GM18517 (cell line): ENCODE measurements at regions not wholly inside any gene's neighbourhood (a gene's known extent, or its start where the extent isn't known, plus 50 kb on each side); places are given as distances from the start of the nearest gene placed in this dataset.
"Not testable (repeated sequence)": the region's sequence is repeated elsewhere in the genome, so short reads cannot be mapped to it uniquely, and the experiment has no call there.

Experiments used
- ATAC-seq: cut with Tn5 transposase; IDR thresholded peaks from one replicate; pipeline ENCODE4 v1.9.1; 2021; ENCODE audit warnings: mild to moderate bottlenecking, moderate library complexity; ENCODE audit not compliant: unreplicated experiment

DNA sequence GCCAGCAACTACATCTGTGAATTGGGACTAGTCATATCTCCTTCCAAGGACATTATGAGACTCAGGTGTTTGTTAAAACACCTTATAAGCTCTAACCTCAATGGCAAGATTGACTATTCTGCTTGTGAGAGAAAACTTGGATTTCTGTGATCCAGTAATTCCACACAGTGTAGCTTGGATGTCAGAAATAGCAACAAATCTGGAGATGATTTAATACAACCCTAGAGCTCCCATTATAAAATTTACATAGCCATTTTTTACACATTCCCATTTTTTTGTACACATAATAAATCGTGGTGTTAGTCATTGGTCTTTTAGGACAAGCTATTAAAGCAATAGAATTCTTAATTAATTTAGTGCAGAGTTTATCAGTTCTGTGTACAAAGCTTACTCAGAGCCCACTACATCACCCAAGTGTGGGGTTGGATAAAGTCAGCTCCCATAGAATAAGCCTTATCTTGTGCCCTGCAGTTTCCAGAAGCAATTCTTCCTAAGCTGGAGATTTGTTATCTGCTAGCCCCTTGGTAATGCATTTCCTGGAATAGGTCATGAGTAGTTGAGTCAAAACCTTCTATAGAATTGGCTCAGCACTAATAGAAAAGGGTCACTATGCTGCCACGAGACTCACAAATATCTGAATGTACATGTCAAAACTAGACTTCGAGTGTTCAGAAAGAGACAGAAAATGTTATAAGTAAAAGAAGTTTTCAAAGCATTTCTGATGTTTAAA, 434.0 kb upstream of the RUNX1 start:
- no peak for ATAC-seq

DNA sequence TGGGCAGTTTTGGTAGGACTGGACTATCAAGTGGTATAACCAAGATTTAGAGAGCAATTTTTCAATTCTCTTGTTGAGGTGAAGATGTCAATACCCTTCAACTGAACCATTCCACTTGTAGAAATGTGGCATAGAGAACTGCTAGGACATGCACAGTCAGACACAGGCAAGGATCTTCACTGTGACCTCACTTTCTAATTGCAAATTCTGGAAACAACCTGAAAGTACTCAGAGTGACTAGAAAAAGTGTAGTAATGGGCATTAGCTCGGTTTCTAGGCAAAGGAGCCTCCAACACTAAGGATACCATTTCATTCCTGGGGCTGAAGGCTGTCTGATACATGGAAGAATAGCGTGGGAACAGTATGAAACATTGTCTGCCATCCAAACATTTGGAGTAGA, 433.0 kb upstream of the RUNX1 start:
- ATAC-seq: no peak

DNA sequence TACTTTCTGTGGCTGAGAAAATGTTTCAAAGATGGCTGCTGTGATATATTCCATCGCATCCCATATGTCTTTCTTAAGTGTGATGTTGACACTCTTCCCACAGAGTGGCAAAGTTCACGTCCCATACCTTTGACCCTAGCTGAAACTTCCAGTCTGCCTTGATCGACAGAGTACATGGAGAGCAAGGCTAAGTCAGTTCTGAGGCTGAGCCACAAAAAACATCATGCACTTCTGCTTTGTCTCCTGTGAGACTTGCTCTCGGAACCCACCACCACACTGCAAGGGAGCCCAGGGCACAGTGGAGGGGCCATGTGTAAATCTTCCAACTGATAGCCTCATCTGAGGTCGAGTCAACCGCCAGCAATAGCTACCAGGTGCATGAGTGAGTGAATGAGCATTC, 431.9 kb upstream of the RUNX1 start:
- ATAC-seq: no peak

DNA sequence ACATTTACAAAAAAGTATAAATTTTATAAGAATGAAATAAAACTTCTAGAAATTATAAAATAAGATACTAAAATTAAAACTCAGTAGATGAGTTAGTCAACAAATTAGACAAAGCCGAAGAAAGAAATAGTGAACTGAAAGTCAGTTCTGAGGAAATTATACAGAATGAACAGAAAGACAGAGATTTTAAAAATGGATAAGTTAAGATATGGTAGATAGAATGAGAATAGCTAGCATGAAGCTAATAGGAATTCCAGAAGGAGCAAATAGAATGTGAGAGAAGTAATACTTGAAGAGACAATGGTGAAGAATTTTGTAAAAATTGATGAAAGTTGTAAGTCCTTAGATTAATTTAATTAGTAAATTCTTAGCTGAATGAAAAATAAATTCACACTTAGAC, 430.4 kb upstream of the RUNX1 start:
- ATAC-seq: no peak

DNA sequence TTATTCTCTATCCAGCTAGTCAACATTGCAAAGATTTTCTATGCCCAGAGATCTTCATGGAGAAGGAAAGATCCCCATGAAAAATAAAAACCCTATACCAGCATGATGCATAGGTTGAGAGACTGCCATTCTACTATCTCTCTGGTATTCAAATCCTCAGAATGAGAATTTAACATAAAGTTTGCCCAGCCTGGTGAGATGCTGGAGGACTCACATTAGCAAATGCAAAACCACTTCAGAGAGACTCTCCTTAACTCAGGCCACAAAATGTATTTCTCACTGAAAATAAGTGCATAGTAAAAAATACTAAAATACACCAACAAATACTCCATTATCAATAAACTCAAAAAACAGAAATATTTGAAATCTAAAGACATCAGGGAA, 430.0 kb upstream of the RUNX1 start:
- ATAC-seq: no peak

DNA sequence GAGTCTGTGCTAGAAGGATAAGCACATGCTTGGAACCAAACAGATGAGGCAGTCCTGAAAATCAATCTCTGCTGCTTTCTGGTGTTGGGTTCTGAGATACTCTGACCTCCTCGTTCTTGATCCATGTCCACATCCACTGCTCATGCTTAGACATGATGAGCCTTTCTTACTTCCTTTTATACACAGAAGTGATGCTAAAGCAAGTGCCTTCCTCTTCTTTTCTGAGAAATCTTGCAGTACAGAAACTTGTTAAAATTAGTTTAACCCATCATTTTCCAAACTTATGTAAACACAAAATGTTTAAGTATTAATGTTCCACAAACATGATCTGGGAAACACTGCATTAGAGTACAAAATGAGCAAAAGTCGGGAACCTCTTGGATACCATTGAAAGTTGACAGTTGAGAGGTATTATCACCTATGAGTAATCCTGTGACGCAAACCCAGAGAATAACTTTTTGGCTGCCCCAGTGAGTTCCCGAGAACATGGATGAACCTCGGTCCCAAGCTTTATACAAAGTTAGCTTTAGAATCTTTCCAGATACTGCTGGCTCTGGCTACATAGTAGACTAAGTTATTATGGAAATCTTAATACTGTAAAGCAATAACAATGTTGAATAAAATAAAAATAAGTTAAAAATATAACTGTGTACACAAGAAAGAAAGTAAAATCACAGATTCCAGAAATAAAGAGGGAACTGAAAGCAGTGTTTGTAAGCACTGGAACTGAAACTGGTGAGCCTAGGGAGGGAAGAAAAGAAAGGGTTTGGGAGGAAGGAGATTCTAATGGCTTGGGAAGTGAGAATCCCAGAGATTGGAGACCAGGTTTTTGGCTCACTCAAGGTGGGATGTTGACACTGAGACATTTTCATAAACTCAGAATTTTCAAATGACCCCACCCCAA, 429.3 kb upstream of the RUNX1 start:
- ATAC-seq: no peak

DNA sequence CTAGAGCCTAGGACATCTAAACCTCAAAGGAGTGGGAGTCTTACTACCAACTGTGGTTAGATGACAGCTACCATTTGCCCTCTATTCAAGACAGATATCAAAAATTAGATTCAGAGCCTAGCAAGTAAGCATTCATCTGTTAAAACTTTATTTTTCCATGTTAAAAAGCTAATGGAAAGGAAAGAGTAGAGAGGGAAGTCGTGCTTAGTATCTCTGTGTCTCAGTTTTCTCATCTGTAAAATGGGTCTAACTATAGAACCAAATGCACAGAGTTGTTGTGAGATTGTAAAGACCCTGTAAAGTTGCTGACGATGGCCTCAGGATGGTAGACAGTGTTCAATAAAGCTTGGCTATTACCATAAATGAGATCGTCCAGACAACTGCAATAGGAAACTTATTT, 428.5 kb upstream of the RUNX1 start:
- no peak for ATAC-seq

DNA sequence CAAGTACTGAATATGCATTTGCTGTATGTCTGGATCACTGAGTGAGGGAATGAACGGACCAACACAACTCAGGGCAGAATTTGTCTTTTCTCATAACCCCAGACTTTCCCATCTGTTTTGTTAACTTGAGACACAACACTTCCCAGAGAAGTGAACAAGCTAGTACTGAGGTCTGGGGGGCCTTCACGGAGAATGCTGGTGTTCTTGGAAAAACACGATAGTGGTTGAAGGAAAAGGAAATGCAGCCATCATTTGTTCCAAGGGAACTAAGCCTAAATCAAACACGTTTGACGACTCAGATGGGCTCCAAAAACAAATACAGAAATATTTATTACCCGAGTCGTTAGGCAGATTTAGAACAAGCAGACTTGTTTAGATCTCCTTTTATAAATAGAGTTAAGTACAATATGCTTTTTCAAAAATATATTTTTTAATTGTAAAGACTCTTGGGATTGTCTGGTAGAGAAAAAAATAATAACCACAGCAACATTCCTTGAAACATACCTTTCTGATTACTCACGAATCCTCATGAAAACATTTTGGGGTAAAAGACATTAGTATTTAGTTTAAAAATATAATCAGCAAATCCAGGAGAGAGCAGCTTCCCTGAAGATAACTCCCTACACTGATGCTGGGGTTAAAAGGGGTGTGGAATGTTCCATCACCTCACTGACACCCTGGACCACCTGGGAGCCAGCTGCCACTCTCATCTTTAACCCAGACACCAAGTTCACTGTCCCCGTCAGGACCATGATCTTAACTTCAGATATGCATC, 427.7 kb upstream of the RUNX1 start:
- no peak for ATAC-seq

DNA sequence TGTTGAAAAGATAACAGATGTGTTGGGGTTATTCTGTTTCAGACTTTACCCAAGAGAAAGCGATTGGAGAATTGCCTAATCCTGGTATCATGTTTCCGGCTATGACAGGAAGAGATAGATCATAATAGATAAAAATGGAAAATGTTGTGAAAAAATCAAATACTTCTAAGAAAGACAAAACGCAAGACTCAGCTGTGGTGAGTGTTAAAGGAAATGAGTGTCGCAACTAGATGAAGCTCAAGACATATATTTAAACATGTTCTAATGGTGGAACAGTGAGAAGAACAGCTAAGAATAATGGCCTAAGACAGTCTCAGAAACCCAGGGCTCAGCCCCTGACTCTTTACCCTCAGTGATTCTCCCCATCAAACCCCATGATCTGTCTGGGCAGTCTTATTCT, 426.7 kb upstream of the RUNX1 start:
- no peak for ATAC-seq

DNA sequence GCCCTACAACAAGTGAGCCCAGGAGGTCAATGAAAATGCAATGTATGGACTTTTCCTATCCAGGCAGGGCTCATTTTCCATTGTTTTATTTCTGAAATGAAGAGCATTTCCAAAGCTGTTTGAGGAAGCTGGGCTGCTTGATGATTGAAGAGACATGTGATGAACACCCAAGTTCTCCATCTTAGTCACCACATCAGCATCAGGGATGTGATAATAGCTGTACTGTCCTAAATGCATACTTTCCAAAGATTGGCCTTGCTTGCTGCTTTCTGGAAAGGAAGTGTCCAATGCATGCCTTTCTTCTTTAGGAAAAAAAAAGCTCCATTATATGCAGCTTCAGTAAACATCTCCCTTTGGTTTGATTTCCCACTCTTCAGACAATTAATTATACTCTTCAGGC, 425.9 kb upstream of the RUNX1 start:
- ATAC-seq: no peak

DNA sequence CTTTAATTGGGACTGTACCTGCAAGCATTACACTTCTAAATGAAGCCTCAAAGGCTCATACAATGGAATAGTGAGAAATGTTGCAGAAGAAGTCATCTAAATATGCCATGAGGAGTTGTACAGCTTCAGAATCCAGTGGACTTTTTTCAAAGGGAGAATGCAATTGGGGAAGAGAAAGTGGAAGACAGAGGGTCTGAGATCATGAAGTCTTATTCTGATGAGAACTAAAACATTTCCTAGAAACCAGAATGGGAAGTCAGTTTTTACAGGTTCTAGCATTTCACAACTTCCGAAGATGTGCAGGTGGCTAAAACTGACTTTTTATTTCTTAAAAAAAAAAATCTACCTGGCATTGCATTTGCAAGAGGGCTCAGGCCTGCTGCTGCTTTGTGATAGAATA, 424.4 kb upstream of the RUNX1 start:
- ATAC-seq: no peak

DNA sequence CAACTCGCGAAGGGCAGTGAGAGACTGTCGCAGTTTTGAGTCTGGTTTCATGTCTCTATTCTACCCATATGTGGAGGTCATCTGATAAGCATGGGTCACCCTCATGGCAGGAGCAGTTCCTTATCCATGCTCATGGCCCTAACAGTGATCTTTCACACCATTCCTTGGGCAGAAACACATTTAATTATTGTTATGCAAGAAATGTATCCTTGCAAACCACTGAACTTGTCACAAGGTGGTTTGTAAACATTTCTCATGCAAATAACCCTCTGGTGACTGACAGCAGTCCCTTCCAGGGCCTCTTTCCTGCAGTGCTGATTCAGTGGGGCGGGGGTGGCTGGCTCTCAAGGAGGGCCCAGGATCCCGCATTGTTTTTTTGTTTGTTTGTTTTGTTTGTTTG, 421.4 kb upstream of the RUNX1 start:
- ATAC-seq: no peak

DNA sequence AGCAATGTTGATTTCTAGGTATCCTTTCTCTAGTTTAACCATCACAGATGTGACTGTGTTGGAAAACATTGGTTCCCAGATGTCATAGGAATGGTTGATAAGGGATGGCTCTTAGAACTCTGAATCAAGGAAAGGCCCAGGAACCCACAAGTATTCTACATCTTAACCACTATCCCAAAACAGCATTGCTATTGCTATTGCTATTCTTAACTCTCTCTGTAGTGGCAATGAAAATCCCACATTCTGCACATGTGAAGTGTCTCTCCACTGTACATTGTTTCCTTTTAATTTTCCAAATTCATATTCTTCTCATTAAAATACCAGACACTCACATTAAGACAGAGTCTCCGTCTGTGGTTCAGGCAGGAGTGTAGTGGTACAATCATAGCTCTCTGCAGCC, 420.4 kb upstream of the RUNX1 start:
- no peak for ATAC-seq

DNA sequence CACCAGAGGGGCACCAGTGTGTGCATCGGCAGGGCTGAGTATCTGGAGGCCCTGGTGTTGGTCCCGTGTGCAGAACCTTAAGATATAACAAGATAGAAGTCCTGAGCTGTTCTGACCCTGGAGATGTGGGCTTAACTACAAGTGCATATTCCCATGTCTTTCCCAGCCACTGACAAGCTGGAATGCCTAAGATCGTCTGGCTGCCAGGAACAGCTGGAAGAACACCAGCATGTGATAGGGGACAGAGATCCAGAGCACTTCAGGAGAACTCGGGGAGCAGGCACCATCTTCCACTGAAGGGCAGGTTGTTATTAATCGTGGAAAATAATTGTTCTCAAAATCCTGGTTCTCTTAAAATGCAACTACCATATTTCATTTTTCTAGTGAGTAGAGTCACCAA, 419.9 kb upstream of the RUNX1 start:
- no peak for ATAC-seq

DNA sequence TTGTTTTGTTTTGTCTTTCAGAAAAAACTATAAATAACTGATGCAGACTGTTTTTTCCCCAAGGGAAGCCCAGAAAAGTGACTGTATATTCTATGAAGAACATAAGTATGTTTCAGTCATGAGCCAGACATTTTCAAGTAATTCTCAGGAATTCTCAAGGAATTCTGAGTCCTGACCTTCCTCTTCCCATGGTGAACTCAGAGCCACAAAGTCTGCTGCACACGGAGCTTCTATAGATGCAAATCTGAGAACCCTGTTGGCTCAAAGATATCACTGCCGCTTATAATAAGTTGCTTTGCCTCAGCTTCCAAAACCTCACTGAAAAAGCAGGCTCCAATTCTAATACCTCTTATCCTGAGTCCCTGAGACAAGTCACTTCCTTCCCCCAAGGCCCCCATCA, 418.5 kb upstream of the RUNX1 start:
- no peak for ATAC-seq

DNA sequence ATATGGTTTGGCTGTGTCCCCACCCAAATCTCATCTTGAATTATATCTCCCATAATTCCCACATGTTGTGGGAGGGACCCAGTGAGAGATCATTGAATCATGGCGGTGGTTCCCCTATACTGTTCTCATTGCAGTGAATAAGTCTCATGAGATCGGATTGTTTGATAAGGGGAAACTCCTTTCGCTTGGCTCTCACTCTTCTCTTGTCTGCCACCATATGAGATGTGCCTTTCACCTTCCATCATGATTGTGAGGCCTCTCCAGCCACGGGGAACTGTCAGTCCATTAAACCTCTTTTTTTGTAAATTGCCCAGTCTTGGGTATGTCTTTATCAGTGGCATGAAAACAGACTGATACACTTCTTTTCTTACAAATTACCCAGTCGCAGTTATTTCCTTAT, 417.6 kb upstream of the RUNX1 start:
- ATAC-seq: not testable (repeated sequence)

DNA sequence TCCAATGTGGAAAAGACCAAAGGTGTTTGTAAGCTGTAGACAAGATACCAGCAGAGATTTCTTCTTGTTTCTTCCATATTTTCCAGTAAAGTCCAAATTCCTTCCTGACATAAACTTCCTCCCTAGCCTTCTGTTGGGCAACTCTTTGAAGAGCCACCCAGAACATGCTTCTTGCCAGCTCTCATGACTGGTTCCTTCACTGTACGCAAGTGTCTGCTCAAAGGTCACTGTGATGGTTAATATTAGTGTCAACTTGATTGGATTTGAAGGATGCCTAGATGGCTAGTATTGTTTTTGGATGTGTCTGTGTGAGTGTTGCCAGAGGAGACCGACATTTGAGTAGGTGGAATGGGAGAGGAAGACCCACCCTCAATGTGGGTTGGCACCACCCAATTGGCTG, 416.6 kb upstream of the RUNX1 start:
- no peak for ATAC-seq

DNA sequence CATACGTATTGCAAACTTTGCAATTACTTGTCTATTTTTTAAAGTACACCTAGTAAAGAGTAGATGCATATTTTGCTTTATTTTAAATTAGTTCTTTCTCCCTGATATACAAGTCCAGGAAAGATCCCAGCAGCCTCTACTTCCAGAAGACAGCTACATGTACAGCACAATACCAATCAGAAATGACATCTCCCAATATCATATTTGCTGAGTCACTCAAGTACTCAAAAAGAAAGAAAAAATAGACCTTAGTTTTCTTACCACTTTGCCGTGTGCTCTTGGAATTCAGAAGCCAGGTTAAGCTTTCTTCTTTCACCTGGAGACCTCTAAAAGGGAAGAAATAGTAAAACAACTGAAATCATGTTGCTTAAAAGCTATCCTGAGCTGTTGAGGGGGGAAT, 412.6 kb upstream of the RUNX1 start:
- ATAC-seq: no peak

DNA sequence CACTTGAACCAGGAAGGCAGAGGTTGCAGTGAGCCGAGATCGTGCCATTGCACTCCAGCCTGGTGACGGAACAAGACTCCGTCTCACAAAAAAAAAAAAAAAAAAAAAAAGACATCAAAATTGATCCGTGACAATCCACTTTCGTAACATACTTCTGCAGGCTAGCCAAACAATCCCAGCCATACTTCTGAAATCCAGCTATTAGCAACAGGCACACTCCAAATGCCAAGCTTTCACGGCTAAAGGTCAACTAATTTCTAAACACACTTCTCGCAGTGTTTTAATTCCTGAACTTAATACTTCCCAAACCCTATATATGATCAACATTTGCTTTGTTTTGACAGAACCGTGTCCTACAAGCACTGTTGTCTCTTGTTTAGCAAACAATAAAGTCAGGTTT, 411.3 kb upstream of the RUNX1 start:
- no peak for ATAC-seq

DNA sequence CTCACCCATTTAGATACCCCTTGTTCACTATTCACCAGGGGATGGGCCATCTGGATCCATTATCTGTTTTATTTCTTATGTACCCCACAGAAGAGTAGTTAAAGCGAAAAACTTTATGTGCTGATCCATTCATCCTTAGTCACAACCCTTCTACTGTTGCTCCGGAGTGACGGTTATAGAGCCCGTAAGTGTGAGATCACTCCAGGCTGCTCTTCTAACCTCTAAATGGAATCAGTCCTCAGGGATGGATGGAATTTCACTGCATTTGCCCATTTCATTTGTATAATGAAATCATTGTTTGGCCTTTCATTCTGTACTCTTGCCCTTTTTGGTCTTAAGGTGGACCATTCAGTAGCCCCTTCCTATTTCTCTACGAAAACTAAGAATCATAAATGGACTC, 409.3 kb upstream of the RUNX1 start:
- ATAC-seq: no peak

DNA sequence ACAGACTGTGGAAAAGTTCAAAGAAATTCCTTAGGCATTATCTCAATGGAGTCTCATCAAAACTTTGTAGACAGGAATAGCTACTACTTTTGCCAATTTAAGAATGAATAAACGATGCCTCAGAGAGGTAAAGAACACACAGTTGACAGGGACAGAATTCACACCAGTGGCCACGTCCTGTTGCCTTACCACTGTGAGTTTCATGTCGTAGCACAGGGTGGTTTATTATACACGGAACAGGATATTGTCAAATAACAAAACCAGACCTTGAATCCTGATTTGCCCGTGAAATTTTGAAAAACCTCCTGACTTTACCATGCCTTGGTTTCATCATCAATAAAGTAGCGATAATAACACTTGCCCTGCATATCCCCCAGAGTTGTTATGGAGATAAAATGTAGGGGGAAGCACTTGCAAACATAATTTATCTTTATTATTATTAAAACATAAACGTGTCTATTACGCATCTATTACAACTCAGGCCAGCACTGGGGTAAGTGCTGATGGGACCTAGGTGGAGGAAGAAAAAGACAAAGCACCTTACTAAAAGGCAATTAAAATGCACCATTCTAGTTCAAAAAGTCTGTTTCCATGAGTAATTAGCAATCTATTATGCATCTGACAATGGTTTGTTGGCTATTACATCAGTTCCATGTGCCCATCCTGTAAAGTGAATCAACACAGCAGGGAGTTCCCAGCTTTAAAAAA, 408.1 kb upstream of the RUNX1 start:
- no peak for ATAC-seq
